NCI-H524 (cell line): ENCODE measurements at regions not wholly inside any gene's neighbourhood (a gene's known extent, or its start where the extent isn't known, plus 50 kb on each side); places are given as distances from the start of the nearest gene placed in this dataset.

Experiments
- DNase-seq, 2 experiments: peaks; one replicate each; lab custom pipeline; 2025; lab: John Stamatoyannopoulos, UW

DNA sequence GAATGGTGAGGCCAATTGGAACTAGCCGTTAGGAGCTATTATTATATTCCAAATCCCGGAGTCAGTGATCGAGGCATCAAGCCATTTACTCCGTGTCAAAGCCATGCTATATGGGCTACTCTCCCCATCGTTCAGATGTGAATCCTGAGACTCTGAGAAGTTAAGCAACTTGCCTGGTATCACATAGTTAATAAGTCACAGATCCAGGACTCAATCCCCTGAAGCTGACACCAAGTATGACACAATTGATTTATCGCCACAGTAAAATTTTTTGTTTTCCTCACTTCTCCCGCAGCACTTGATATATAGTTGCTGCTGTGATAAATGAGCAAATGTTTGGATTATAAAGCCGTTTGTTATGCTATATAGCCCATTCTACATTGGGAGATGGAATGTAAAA lies 50.8 kb upstream of the TSHZ2 start:
- DNase-seq: no peak

DNA sequence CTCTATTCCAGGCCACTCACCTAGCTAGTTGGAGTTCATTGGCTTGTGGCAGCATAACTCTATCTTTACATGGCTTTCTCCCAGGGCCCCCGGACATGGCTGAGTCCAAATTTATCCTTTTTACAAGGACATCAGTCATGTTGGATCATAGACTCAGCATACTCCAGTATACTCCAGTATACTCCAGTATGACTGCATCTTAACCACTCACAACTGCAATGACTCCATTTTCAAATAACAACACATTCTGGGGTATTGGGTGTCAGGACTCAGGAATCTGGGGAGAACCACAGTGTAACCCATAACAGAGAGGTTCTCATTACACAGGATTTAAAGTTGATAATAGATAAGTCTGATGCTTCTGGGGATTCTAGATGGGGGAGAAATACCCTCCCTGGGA lies 53.8 kb upstream of the TSHZ2 start:
- DNase-seq: no peak

DNA sequence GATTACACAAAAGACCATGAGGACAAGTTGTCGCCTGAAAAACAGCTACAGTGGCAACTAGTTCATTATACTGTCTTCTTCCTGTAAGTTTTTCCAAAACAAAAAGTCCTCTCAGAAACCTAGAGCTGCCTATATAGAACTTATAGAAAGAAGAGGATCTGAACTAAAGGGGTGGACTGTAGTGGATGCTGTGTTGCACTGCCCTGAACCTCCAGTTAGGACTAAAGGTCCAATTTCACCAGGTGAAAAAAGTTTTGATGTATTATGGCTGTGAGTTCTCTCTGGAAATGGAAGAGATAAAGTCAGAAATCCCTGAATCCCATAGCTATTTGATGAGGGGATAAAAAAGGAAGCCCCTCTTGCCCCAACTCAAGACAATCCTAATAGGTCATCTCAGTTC lies 56.6 kb upstream of the TSHZ2 start:
- no peak for DNase-seq

DNA sequence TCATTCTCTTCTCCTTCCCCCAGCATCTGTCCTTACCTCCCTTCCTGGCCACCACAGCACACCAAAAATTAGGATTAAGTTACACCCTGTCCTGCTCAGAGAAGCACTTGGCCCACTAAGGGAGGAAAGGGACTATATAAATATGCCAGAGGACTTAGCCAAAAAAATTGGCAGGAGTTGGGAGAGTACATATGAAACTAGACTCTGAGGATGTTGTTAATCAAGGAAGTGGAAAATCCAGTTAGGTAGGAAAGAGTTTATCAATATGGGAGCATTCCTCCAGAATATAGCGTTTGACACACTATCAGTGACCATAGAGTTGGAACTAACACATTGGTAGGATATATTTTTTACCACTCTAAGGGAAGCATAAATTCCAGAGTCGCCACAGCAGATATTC lies 57.3 kb upstream of the TSHZ2 start:
- DNase-seq: no peak

DNA sequence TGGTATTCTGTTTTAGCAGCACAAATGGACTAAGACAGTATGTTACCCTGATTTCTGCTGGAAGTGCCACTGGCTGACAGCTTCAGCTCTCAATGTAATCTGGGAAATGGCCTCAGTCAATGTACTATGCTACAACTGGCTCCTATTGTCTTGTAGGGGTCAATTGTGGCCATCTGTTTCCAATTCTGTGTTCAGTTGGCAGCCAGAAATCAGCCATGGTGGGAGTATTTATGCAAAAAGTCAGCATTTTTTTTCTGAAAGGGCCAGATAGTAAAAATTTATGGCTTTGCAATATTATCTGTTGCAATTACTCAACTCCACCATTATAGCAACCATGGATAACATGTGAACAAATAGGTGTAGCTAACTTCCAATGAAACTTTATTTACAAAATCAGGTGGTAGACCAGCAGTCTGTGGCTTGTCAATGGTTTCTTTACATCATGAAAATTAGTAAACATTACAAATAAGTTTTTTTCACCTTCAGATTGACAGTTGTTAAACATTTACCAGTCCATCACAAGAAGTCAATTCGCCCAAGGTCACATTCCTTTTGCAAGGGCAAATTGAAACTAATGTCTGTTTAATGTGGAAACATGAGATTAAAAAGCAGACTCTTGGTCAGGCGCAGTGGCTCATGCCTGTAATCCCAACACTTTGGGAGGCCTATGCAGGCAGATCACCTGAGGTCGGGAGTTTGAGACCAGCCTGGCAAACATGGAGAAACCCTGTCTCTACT lies 58.3 kb upstream of the TSHZ2 start:
- DNase-seq: no peak

DNA sequence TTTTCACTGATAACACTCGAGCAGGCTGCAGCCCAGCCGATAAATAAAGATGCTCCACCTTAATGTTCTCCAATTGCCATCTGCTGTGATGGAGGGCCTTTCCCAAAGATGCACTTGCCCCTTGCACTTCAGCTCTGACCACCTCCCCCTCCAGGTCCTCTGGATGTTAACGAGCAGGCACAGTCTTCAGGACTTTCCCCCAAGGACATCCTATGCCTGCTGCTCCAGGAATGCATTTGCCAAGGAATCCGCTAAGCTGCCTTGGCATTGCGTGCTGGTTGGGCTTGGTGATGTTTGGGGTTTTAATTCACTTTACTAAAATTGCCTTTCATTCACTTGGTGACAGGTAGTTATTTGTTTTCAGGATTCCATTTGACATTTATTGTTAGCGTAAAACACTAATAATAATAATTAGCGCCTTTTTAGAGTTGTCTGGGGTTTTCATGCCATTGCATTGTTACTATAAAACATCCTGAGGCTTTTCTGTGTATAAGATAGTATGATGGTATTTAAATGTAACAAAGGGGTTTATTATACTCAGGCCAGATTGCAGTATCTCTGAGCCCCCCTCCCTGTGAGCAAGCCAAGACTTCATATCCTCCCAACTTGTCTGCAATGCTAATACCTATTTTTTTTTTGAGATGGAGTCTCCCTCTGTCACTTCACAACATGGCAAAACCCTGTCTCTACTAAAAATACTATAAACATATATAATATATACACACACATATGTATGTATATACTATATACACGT lies 66.7 kb upstream of the TSHZ2 start:
- DNase-seq: peak; percentile 62 to 74

DNA sequence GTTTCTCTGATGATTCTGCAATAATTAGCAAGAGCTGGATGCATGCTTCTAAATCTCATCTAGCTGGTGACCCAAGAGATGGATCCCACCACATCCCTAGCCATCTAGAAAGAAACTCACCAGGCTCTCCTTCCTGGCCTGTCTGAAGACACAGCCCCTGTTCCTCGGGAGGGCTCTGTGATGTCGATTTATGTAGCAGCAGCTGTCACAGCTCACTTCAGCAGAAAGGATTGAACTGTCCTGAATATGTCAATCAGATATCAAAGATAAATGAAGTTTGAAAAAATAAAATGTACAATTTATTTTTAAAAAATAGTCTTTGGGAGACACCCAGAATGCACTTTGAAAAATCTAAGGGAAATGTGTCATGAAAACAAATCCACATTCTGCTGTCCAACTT lies 67.3 kb upstream of the TSHZ2 start:
- peak; percentile 49 to 59 for DNase-seq

DNA sequence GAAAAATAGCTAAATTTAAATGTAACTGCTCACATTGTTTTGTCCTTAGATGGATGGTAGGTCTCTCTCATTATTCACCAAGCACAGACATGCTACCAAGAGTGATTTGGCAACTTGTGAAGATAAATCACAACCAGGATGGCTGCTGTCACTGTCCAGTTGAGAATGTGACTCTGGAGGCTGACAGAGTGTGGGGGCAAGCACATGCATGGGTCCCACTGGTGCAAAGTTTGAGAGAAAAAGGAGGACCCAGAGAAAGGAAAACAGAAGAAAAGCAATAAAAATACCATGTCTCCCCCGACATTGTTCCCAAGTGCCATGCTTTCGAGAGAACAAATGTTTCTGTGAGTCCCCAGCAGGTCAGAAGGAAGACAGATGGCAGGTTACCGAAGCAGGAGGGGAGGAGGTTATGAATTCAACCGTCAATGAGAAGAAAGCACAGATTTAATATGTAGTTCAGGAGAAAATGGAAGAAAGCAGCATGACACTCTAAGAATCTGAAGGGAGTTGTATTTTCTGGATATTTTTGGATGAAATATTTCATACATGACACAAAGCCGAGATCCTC lies 73.0 kb upstream of the TSHZ2 start:
- peak; percentile 31 to 80 for DNase-seq

DNA sequence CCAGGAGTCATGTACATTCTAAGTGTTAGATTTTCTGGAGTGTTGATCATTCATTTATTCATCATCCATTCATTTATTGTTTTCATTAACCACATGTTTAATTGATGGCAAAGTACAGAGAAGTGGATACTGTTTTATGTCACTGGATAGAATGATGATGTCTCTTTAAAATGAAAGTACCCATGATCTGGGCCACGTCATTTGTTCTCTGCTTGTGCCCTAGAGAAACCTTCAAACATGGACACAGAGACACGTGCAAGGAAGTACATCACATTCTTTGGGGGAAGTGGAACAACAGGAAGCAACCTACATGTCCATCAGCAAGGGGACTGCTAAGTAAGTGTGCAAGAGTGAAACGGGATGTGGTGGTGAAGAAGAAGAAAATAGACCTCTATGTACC lies 75.8 kb upstream of the TSHZ2 start:
- no peak for DNase-seq

DNA sequence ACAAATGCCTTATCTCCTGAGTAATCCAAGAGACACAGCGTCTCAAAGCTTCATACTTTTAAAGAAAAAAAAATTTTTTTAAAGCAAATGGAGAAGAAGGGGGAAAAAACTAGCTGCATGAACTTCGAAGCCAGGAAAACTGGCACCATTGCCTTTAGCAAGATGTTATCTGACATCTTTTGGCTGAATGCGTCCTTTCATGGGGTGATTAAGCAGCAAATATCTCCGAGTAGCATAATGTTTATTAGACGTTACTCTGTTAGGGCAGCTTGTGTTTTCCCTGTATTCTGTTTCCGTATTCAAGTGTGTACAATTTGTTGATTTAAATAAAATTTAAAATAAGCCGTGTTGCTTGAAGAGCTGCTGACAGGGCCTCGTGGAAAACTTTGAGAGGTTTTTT lies 76.5 kb upstream of the TSHZ2 start:
- no peak for DNase-seq

DNA sequence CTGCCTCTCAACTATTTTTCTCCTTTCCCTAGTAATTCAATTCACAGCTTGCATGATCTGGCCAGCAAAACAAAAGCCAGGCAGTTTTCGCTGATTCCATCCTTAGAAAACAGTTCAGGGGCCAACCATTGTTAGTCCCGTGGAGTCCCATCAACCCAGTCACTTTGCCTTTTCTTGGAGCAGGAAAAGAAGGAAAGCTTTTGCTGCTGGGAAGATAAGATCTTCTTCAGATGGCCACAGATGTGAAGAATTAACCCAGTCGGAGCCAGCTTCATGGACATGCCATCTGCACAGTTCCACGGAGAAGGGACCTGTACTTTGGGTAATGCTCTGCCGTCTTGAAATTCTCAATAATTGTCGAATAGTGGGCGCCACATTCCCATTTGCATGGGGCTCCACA lies 76.9 kb upstream of the TSHZ2 start:
- DNase-seq: peak in 1 of 2 experiments; percentile 4

DNA sequence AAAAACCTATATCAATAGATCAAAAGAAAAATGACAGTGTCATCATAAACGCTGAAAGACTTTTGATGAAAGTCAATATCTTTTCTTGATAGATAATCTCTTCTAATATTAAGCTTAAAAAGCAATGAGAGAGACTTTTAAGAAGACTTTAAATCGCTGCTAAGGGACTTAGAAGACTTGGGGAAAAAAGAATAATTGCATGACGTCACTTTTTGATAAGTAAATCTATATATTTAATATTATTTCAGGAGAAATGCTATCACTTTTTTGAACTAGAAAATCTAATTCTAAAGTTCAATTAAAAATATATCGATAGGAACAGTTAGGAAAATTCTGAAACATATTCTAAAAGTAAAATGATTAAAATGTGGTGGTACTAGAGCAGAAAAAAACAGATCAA lies 78.7 kb upstream of the TSHZ2 start:
- DNase-seq: no peak

DNA sequence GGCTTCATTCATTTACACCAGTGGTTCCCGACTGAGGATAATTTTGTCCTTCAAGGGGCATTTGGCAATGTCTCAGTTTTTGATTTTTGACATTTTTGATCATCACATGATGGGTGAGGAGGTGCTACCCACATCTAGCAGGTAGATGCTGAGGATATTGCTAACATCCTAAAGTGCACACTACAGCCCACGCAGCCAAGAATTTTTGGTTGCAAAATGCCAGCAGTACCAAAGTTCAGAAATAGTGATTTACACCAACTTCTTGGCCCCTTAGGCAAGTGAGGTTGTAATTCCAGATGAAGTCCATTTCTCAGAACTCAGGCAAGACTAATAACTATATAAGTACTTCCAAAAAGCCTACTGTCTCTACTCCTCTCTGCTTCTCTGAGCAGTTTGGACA lies 80.1 kb upstream of the TSHZ2 start:
- DNase-seq: no peak

DNA sequence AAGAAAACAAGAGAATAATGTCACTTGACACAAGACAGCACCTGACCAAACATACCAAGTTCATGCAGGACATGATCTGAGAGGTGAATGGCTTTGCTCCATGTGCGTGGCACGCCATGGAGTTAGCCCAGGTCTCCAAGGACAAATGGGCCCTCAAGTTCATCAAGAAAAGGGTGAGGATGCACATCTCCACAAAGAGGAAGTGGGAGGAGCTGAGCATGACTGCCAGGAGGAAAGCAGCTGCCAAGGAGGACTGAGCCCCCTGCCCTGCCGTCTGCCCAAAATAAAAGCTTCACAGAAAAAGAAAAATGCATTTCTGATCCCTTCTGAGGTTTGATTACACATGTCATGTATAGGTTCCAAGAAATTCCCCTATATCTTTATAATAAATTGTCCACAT lies 82.0 kb upstream of the TSHZ2 start:
- no peak for DNase-seq

DNA sequence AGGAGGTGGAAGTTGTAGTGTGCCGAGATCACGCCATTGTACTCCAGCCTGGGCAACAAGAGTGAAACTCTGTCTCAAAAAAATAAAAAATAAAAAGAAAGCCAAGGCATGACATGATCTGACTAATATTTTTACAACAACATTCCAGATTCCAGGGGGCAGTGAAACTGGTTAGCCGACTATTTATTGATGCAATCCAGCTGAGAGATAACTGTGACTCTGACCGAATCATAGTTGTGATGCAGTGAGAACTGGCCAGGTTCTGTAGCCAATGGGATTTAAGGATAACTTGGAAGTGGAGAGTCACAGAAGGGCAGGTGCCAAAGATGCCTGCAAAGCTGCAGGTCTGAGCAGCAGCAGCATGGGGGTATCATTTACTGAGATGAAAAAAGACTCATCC lies 82.9 kb upstream of the TSHZ2 start:
- DNase-seq: no peak

DNA sequence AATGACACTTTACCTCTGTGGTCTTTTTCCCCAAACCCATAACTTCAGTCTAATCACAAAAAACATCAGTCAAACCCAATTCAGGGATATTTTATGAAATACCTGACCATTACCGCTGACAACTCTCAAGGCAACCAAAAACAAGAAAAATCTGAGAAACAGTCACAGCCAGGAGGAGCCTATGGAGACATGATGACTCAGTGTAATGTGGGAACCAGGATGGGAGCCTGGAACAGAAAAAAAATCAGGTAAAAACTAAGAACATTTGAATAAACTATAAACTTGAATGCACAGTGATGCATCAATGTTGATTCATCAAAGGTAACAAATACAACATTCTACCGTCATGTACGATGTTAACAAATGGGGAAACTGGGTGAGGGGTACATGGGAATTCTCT lies 84.1 kb upstream of the TSHZ2 start:
- DNase-seq: no peak

DNA sequence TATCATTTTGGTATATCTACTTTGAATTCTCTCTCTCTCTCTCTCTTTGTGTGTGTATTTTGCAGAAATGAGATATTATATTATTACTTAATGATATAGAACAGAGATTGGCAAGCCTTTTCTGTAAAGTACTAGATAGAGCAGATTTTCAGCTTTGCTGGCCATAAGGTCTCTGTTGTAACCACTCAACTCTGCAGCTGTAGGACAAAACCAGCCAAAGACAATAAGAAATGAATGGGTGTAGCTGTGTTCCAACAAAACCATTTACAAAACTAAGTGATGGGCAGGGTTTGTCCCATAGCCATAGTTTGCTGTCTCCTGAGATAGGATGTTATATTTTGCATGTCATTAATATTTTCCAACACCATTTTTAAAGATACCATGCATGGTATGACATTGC lies 91.2 kb upstream of the TSHZ2 start:
- no peak for DNase-seq

DNA sequence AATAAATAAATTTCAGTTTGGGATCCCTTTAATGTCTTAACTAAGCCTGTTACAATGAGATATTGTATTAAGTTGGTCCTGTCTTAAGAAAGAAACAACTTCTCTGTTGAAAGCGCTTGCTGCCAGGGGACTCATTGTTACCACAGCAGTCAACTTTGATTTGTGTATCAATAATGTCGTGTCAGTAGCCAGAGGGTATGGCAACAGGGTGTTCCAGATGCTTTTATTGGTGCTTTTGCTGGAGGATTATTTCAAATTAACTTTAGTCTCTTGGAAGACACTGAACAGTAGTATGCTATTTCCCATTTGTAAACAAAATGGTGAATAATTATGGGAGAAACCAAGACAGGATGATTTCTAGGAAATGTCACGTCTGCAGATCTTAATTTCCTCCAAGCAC lies 91.9 kb upstream of the TSHZ2 start:
- DNase-seq: no peak

DNA sequence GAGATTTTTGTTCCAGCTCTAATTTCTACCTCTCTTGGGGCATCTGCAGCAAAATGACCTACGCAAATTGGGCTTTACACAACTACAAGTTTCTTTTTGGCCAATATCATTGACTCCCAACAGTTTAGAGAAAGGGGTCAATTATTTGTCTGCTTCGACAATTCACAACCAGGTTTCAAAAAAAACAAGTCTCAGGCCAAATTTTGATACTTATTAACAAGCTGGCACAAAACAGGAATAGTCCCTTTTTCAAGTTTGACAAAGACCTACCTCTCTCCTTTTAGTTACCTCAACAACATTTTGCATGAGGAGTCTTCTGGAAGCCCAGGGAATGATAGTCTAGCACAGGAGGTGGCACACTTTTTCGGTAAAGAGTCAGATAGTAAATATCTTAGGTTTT lies 97.9 kb upstream of the TSHZ2 start:
- DNase-seq: no peak

DNA sequence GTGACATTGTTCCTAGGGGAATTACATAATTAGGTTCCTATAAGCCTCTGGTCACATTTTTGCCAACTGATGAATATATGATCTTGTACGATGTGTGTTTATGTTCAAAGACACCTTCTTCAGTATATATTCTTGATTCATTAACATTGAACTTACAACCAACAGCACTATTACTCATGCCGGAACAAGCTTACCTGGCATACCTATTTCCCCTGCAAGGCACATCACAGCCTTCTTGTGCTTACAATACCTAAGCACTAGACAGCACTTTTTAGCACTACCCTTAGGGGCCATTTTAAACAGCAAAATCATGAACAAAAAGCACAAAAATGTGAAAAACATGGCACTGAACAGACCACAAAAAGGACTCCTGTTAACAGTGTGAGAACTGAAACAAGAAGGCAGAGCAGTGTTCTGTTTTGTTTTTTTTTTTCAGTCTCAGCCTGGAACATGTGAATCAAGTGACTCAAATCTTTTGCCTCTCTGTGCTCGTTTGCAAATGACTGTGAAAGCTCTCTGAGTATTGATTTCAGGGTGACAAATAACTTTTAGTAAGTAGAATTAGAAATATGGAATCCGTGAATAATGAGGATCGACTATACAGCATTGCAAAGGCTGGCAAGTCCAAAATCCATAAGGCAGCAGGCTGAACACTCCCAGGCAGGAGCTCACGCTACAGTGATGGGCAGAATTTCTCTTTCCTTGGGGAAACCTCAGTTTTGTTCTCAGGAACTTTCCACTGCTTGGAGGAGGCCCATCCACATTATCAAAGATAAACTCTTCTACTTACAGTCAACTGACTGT lies 102.3 kb upstream of the TSHZ2 start:
- no peak for DNase-seq

DNA sequence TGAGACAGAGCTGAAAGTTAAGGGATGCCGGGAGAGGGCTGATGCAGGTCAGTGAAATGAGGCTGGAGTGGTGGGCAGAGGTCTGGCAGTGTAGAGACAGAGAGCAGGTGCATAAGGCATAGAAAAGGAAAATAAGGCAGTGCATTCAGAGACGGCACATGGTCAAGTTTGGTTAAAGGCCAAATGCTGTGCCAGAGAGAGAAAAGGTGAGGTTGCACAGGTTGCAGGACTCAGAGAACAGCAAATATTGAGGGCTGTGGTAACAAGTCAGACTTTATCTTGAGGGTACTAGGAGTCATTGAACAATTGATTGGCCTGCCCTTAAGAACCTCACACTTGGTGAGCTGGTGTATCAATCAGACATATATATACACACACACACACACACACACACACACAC lies 102.9 kb upstream of the TSHZ2 start:
- DNase-seq: no peak

DNA sequence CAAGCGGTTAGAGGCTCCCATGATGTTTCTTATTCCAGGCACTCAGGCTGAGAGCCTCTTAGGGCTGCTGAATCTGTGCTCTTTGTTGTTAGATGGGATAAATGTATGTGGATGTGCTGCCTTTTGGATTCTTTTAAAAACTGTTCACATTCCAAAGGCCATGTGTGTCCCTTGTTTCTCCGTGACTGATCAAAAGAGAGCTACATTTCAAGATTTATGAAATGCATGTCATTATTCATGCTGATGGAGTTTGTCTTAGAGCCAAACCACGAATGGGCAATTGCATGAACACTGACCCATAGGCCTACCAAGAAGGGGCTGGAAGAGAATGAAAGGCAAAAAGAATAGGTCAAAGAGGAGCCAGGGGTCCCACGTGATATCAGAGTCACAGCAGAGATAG lies 104.9 kb upstream of the TSHZ2 start:
- DNase-seq: no peak
